ENCODE measurements at regions not wholly inside any gene's neighbourhood (a gene's known extent, or its start where the extent isn't known, plus 50 kb on each side); places are given as distances from the start of the nearest gene placed in this dataset.

GRCh38 chr15:98433856-98434255, 214.5 kb upstream of the IGF1R start:
- Histone ChIP-seq H3K9me3 (ENCODE audit: control insufficient read depth in 2 of 3, low read length in 3 of 3) (no peaks in the 10 kb centered on the region), H3K27me3 (ENCODE audit: control insufficient read depth in 2 of 2, insufficient read depth in 2 of 2, low read length in 2 of 2) (peaks cover 0 to 5% of the 10 kb centered on the region in 2 donors), H3K4me1 (ENCODE audit: control insufficient read depth in 2 of 2, insufficient read depth in 2 of 2, low read length in 2 of 2) (no peaks in the 10 kb centered on the region), H3K4me3 (ENCODE audit: low read length) (no peak overlapping the region), H3K27ac (ENCODE audit: low read depth, low read length) (no peak overlapping the region), H3K36me3 (ENCODE audit: control insufficient read depth in 2 of 3, insufficient read depth in 3 of 3, low read length in 3 of 3) (no peaks in the 10 kb centered on the region)
- intact Hi-C loops (cut with micrococcal nuclease): no loop called here
- no peak overlapping the region for H3K4me3 Mint-ChIP-seq
- ATAC-seq (no peak), DNase-seq (no peak)
- ChIA-PET POLR2A (no interaction called here), CTCF (no interaction called here)
- H3K27me3 Mint-ChIP-seq: peaks cover 13 to 46% (median 32%) of the 10 kb centered on the region in 5 donors
- H3K27ac Mint-ChIP-seq: no peak overlapping the region
- peaks cover 0 to 5% (median 1%) of the 10 kb centered on the region in 7 donors for H3K4me1 Mint-ChIP-seq
- H3K36me3 Mint-ChIP-seq: peaks cover 0 to 5% (median 3%) of the 10 kb centered on the region in 5 donors
- peaks cover 0 to 4% (median 0%) of the 10 kb centered on the region in 11 donors for H3K9me3 Mint-ChIP-seq

DNA sequence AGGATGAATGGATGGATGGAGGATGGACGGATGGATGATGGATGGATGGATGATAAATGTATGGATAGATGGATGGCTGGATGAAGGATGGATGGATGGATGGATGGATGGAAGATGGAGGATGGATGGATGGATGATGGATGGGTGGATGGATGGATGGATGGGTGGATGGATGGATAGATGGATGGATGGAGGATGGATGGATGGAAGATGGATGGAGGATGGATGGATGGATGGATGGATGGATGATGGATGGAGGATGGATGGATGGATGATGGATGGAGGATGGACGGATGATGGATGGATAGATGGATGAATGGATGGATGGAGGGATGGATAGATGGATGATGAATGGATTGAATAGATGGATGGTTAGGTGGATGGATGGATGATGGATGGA, 210.6 kb upstream of the IGF1R start:
- no peaks in the 10 kb centered on the region for H3K27me3 ChIP-seq (ENCODE audit: control insufficient read depth in 2 of 2, insufficient read depth in 2 of 2, low read length in 2 of 2)
- ChIA-PET CTCF (no interaction called here), POLR2A (no interaction called here)
- DNase-seq (no peak), ATAC-seq (no peak)
- H3K4me3 ChIP-seq (ENCODE audit: low read length): no peak overlapping the region
- no peaks in the 10 kb centered on the region for H3K4me1 ChIP-seq (ENCODE audit: control insufficient read depth in 2 of 2, insufficient read depth in 2 of 2, low read length in 2 of 2)
- no peaks in the 10 kb centered on the region for H3K36me3 ChIP-seq (ENCODE audit: control insufficient read depth in 2 of 3, insufficient read depth in 3 of 3, low read length in 3 of 3)
- intact Hi-C loops (cut with micrococcal nuclease): no loop called here
- no peak overlapping the region for H3K4me3 Mint-ChIP-seq
- H3K27ac Mint-ChIP-seq: no peak overlapping the region
- no peaks in the 10 kb centered on the region for H3K9me3 ChIP-seq (ENCODE audit: control insufficient read depth in 2 of 3, low read length in 3 of 3)
- H3K36me3 Mint-ChIP-seq: no peaks in the 10 kb centered on the region
- no peak overlapping the region for H3K27ac ChIP-seq (ENCODE audit: low read depth, low read length)
- H3K4me1 Mint-ChIP-seq: peaks cover 0 to 5% (median 0%) of the 10 kb centered on the region in 7 donors
- H3K9me3 Mint-ChIP-seq: peaks cover 0 to 3% (median 0%) of the 10 kb centered on the region in 11 donors
- peaks cover 5 to 26% (median 15%) of the 10 kb centered on the region in 5 donors for H3K27me3 Mint-ChIP-seq

- H3K27ac Mint-ChIP-seq: no peak overlapping the region
These were observed 210.0 kb upstream of the IGF1R start for GRCh38 chr15:98438326-98438725.

GRCh38 chr15:98438907-98439306, 209.4 kb upstream of the IGF1R start:
- no peaks in the 10 kb centered on the region for H3K4me1 ChIP-seq (ENCODE audit: control insufficient read depth in 2 of 2, insufficient read depth in 2 of 2, low read length in 2 of 2)
- Mint-ChIP-seq H3K27ac (no peak overlapping the region), H3K9me3 (no peaks in the 10 kb centered on the region), H3K27me3 (peaks cover 7 to 22% (median 15%) of the 10 kb centered on the region in 5 donors), H3K4me3 (no peak overlapping the region), H3K36me3 (no peaks in the 10 kb centered on the region), H3K4me1 (peaks cover 0 to 5% (median 0%) of the 10 kb centered on the region in 7 donors)
- H3K27ac ChIP-seq (ENCODE audit: low read depth, low read length): no peak overlapping the region
- no peaks in the 10 kb centered on the region for H3K36me3 ChIP-seq (ENCODE audit: control insufficient read depth in 2 of 3, insufficient read depth in 3 of 3, low read length in 3 of 3)
- no peak overlapping the region for H3K4me3 ChIP-seq (ENCODE audit: low read length)
- DNase-seq (no peak), ATAC-seq (no peak)
- H3K9me3 ChIP-seq (ENCODE audit: control insufficient read depth in 2 of 3, low read length in 3 of 3): no peaks in the 10 kb centered on the region
- POLR2A ChIA-PET: no interaction called here
- intact Hi-C loops (cut with micrococcal nuclease): no loop called here
- no peaks in the 10 kb centered on the region for H3K27me3 ChIP-seq (ENCODE audit: control insufficient read depth in 2 of 2, insufficient read depth in 2 of 2, low read length in 2 of 2)
- CTCF ChIA-PET: no interaction called here

More at GRCh38 chr15:98438326-98438725, 210.0 kb upstream of the IGF1R start:
- H3K27me3 Mint-ChIP-seq: peaks cover 5 to 27% (median 14%) of the 10 kb centered on the region in 5 donors
- no peaks in the 10 kb centered on the region for H3K36me3 ChIP-seq (ENCODE audit: control insufficient read depth in 2 of 3, insufficient read depth in 3 of 3, low read length in 3 of 3)
- POLR2A ChIA-PET: no interaction called here
- H3K36me3 Mint-ChIP-seq: no peaks in the 10 kb centered on the region
- no peak overlapping the region for H3K4me3 ChIP-seq (ENCODE audit: low read length)
- no peak for ATAC-seq
- no peak overlapping the region for H3K27ac ChIP-seq (ENCODE audit: low read depth, low read length)
- H3K9me3 ChIP-seq (ENCODE audit: control insufficient read depth in 2 of 3, low read length in 3 of 3): no peaks in the 10 kb centered on the region
- H3K4me1 ChIP-seq (ENCODE audit: control insufficient read depth in 2 of 2, insufficient read depth in 2 of 2, low read length in 2 of 2): no peaks in the 10 kb centered on the region
- intact Hi-C loops (cut with micrococcal nuclease): no loop called here
- peaks cover 0 to 3% (median 0%) of the 10 kb centered on the region in 11 donors for H3K9me3 Mint-ChIP-seq
- no peak for DNase-seq
- H3K27me3 ChIP-seq (ENCODE audit: control insufficient read depth in 2 of 2, insufficient read depth in 2 of 2, low read length in 2 of 2): no peaks in the 10 kb centered on the region
- CTCF ChIA-PET: no interaction called here
- no peak overlapping the region for H3K4me3 Mint-ChIP-seq
- H3K4me1 Mint-ChIP-seq: peaks cover 0 to 5% (median 0%) of the 10 kb centered on the region in 7 donors

DNA sequence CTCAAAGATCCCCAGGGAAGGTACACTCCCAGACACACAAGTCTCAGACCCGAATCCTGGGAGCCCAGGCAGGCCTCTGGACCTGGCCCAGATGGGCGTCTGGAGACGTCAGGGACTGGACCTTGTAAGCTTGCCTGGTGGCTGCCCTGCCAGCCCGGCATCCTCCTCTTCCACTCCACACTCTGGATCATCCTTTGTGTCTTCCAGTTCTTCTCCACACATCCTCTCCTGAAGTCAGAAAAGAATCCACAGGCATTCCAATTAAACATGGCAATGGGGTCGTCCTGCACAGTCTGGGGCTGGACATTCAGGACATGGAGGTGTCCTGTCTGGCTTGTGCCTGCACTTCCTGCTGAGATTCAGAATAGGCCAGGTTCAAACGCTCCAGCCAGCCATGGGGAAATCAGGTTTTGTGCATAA, 208.8 kb upstream of the IGF1R start:
- H3K36me3 Mint-ChIP-seq: no peaks in the 10 kb centered on the region
- Histone ChIP-seq H3K27ac (ENCODE audit: low read depth, low read length) (no peak overlapping the region), H3K27me3 (ENCODE audit: control insufficient read depth in 2 of 2, insufficient read depth in 2 of 2, low read length in 2 of 2) (no peaks in the 10 kb centered on the region), H3K36me3 (ENCODE audit: control insufficient read depth in 2 of 3, insufficient read depth in 3 of 3, low read length in 3 of 3) (no peaks in the 10 kb centered on the region), H3K4me3 (ENCODE audit: low read length) (no peak overlapping the region), H3K9me3 (ENCODE audit: control insufficient read depth in 2 of 3, low read length in 3 of 3) (no peaks in the 10 kb centered on the region), H3K4me1 (ENCODE audit: control insufficient read depth in 2 of 2, insufficient read depth in 2 of 2, low read length in 2 of 2) (no peaks in the 10 kb centered on the region)
- no peak overlapping the region for H3K4me3 Mint-ChIP-seq
- ATAC-seq: no peak
- H3K9me3 Mint-ChIP-seq: no peaks in the 10 kb centered on the region
- POLR2A ChIA-PET: no interaction called here
- no peak for DNase-seq
- CTCF ChIA-PET: no interaction called here
- peaks cover 12 to 27% (median 19%) of the 10 kb centered on the region in 5 donors for H3K27me3 Mint-ChIP-seq
- H3K4me1 Mint-ChIP-seq: peaks cover 0 to 5% (median 0%) of the 10 kb centered on the region in 7 donors
- no peak overlapping the region for H3K27ac Mint-ChIP-seq
- intact Hi-C loops (cut with micrococcal nuclease): no loop called here

DNA sequence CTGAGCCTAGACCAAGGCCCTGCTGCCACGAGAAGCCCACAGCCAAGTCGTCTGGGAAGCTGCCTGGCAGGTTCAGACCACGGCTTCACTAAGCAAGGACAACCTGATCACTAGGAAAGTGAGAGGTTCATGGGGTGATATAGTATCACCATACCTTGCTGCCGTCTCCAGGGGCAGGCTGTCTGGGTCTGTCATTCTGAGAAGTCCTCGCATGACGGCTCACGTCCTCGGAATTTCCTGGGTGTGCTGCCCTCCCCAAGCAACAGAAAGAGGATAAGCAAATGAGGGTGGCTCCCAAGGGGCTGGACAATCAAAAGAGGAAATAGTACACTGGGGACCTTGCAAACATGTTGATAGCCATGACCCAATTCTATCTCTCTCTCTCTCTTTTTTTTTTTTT, 207.4 kb upstream of the IGF1R start:
- POLR2A ChIA-PET: no interaction called here
- Mint-ChIP-seq H3K27ac (no peak overlapping the region), H3K4me3 (no peak overlapping the region), H3K9me3 (no peaks in the 10 kb centered on the region), H3K36me3 (no peaks in the 10 kb centered on the region), H3K4me1 (peaks cover 0 to 5% (median 0%) of the 10 kb centered on the region in 7 donors), H3K27me3 (peaks cover 12 to 24% (median 19%) of the 10 kb centered on the region in 5 donors)
- intact Hi-C loops (cut with micrococcal nuclease): loop anchor here in 1 of 2 donors (10.0 kb wide), 1 partner anchor 444 kb away; no protein-coding TSS in a partner anchor
- DNase-seq (no peak), ATAC-seq (no peak)
- Histone ChIP-seq H3K27me3 (ENCODE audit: control insufficient read depth in 2 of 2, insufficient read depth in 2 of 2, low read length in 2 of 2) (no peaks in the 10 kb centered on the region), H3K4me3 (ENCODE audit: low read length) (no peak overlapping the region), H3K4me1 (ENCODE audit: control insufficient read depth in 2 of 2, insufficient read depth in 2 of 2, low read length in 2 of 2) (no peaks in the 10 kb centered on the region), H3K36me3 (ENCODE audit: control insufficient read depth in 2 of 3, insufficient read depth in 3 of 3, low read length in 3 of 3) (no peaks in the 10 kb centered on the region), H3K9me3 (ENCODE audit: control insufficient read depth in 2 of 3, low read length in 3 of 3) (no peaks in the 10 kb centered on the region), H3K27ac (ENCODE audit: low read depth, low read length) (no peak overlapping the region)
- CTCF ChIA-PET: interaction anchor here (1.0 to 1.2 kb wide), 2 partner anchors 9 to 636 kb away, joined by 3 to 4 read pairs; no protein-coding TSS in a partner anchor

DNA sequence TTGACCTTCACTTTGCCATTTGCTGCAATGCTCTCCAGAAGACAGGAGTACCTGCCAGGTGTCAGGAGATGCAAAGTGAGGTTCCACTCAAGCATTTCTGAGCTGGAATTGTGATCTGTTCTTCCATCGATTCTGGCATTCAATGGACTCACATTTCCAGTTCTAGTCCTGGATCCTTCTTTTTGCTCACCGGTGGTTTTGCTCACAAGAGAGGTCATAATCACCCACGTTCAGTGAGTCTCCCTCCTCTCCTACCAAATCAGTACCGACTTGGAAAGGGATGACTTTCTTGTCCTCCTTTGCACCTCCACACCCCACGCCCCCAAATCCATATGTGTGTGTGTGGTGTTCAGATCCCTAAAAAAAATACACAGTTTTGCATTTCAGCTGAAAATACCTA, 206.7 kb upstream of the IGF1R start:
- CTCF ChIA-PET: interaction anchor here (1.0 to 1.4 kb wide), 3 partner anchors 10 to 635 kb away, joined by 3 to 4 read pairs (median 4); no protein-coding TSS in a partner anchor
- no peak overlapping the region for H3K27ac Mint-ChIP-seq

More for the DNA sequence above, 206.7 kb upstream of the IGF1R start:
- Histone ChIP-seq H3K27ac (ENCODE audit: low read depth, low read length) (no peak overlapping the region), H3K36me3 (ENCODE audit: control insufficient read depth in 2 of 3, insufficient read depth in 3 of 3, low read length in 3 of 3) (no peaks in the 10 kb centered on the region), H3K9me3 (ENCODE audit: control insufficient read depth in 2 of 3, low read length in 3 of 3) (no peaks in the 10 kb centered on the region), H3K4me1 (ENCODE audit: control insufficient read depth in 2 of 2, insufficient read depth in 2 of 2, low read length in 2 of 2) (no peaks in the 10 kb centered on the region), H3K4me3 (ENCODE audit: low read length) (no peak overlapping the region), H3K27me3 (ENCODE audit: control insufficient read depth in 2 of 2, insufficient read depth in 2 of 2, low read length in 2 of 2) (no peaks in the 10 kb centered on the region)
- Mint-ChIP-seq H3K4me1 (peaks cover 0 to 5% (median 0%) of the 10 kb centered on the region in 7 donors), H3K9me3 (no peaks in the 10 kb centered on the region), H3K4me3 (no peak overlapping the region), H3K27me3 (peaks cover 12 to 24% (median 19%) of the 10 kb centered on the region in 5 donors), H3K36me3 (no peaks in the 10 kb centered on the region)
- no peak for DNase-seq
- intact Hi-C loops (cut with micrococcal nuclease): loop anchor here in 1 of 2 donors (10.0 kb wide), 1 partner anchor 443 kb away; no protein-coding TSS in a partner anchor
- no peak for ATAC-seq
- POLR2A ChIA-PET: no interaction called here
